Kidney (tissue), 13 donors: ENCODE measurements at regions not wholly inside any gene's neighbourhood (a gene's known extent, or its start where the extent isn't known, plus 50 kb on each side); places are given as distances from the start of the nearest gene placed in this dataset.

Experiments used
- DNase-seq, 5 donors: peaks; one replicate each; pipeline ENCODE4 v3.0.0-alpha.2; 2013 to 2020
- FAIRE-seq: peaks from 2 replicates; lab custom pipeline; 2012; peaks lifted over from hg19 to GRCh38; lab: Jason Lieb, UNC
- H3K27ac ChIP-seq, 2 donors: one replicate each; pipeline ENCODE4 v1.7.0; 2013; ENCODE audit warnings: low read depth in 2 of 2, low read length in 2 of 2, inconsistent platforms in 1 of 2
- H3K27me3 ChIP-seq: one replicate; pipeline ENCODE4 v1.7.1; 2013; ENCODE audit warnings: low read length, inconsistent platforms; ENCODE audit not compliant: control insufficient read depth, insufficient read depth
- H3K36me3 ChIP-seq, 3 donors: one replicate each; pipeline versions ENCODE4 v1.7.0 to v1.7.1; 2013; ENCODE audit warnings: low read length in 3 of 3, control low read depth in 1 of 3, inconsistent platforms in 1 of 3; ENCODE audit not compliant: insufficient read depth in 3 of 3, control insufficient read depth in 2 of 3
- H3K4me1 ChIP-seq, 3 donors: one replicate each; pipeline versions ENCODE4 v1.7.0 to v1.7.1; 2013; ENCODE audit warnings: low read length in 3 of 3, inconsistent platforms in 1 of 3, low read depth in 1 of 3; ENCODE audit not compliant: control insufficient read depth in 2 of 3, insufficient read depth in 2 of 3
- H3K4me3 ChIP-seq, 3 donors: one replicate each; pipeline versions ENCODE4 v1.7.0 to v1.8.1; 2013; ENCODE audit warnings: low read length in 3 of 3, control low read depth in 1 of 3, inconsistent platforms in 1 of 3
- H3K9ac ChIP-seq, 3 donors: one replicate each; pipeline versions ENCODE4 v1.7.0 to v1.7.1; 2013; ENCODE audit warnings: low read length in 3 of 3, control low read depth in 1 of 3, inconsistent platforms in 1 of 3
- H3K9me3 ChIP-seq, 3 donors: one replicate each; pipeline versions ENCODE4 v1.7.0 to v1.7.1; 2013; ENCODE audit warnings: low read length in 3 of 3, control low read depth in 1 of 3, inconsistent platforms in 1 of 3; ENCODE audit not compliant: control insufficient read depth in 2 of 3, insufficient read depth in 1 of 3
- CTCF ChIP-seq: IDR thresholded peaks from 3 replicates; pipeline ENCODE4 v1.5.1; 2012; ENCODE audit warnings: mild to moderate bottlenecking, moderate library complexity, borderline replicate concordance; ENCODE audit not compliant: insufficient read depth; ENCODE audit errors: extremely low read depth
- intact Hi-C: fragments of 100-400 bp; cut with DNase I; formaldehyde crosslinking; loops from one replicate; pipeline ENCODE4 v1.11.1; 2022
- donor health status: control.
- donor health status: control.
- donor health status: control.
- donor health status: control.
- donor health status: control.
- donor health status: DM: yes; HTN: yes; CAD: no.
- donor health status: Normal renal cell carcinoma (clear cell type).

GRCh38 chr12:46977871-46978375, 101.5 kb upstream of the PCED1B start:
- intact Hi-C loops = no loop called here
- DNase-seq = no peak
- Histone ChIP-seq H3K4me1 (no peaks in the 10 kb centered on the region), H3K27me3 (no peaks in the 10 kb centered on the region), H3K36me3 (no peaks in the 10 kb centered on the region), H3K27ac (no peak overlapping the region), H3K9me3 (no peaks in the 10 kb centered on the region), H3K9ac (no peak overlapping the region), H3K4me3 (no peak overlapping the region)
- TF ChIP-seq CTCF = no peak
- FAIRE-seq = no peak

- H3K9me3 ChIP-seq = no peaks in the 10 kb centered on the region
- H3K4me3 ChIP-seq = no peak overlapping the region
- no peak for TF ChIP-seq CTCF
- intact Hi-C loops = no loop called here
- no peak overlapping the region for H3K27ac ChIP-seq
- H3K4me1 ChIP-seq = peaks cover 0 to 4% (median 3%) of the 10 kb centered on the region in 3 donors
- DNase-seq (no peak), FAIRE-seq (no peak)
- H3K36me3 ChIP-seq = no peaks in the 10 kb centered on the region
- no peaks in the 10 kb centered on the region for H3K27me3 ChIP-seq
- H3K9ac ChIP-seq = no peak overlapping the region
Measured at GRCh38 chr12:46981622-46982021, 97.8 kb upstream of the PCED1B start.

GRCh38 chr12:46982629-46983392, 96.6 kb upstream of the PCED1B start:
- H3K9me3 ChIP-seq = no peaks in the 10 kb centered on the region
- no peak overlapping the region for H3K9ac ChIP-seq
- intact Hi-C loops = no loop called here
- peaks cover 0 to 4% (median 3%) of the 10 kb centered on the region in 3 donors for H3K4me1 ChIP-seq
- no peak for DNase-seq
- no peaks in the 10 kb centered on the region for H3K27me3 ChIP-seq
- TF ChIP-seq CTCF = no peak
- no peaks in the 10 kb centered on the region for H3K36me3 ChIP-seq
- FAIRE-seq = no peak
- H3K27ac ChIP-seq = no peak overlapping the region
- no peak overlapping the region for H3K4me3 ChIP-seq
